Small intestine (tissue), 7 donors: ENCODE measurements at regions not wholly inside any gene's neighbourhood (a gene's known extent, or its start where the extent isn't known, plus 50 kb on each side); places are given as distances from the start of the nearest gene placed in this dataset.

Experiments
- DNase-seq, 2 donors: peaks; one replicate each; pipeline versions ENCODE4 v3.0.0 to v3.0.0-alpha.2; 2013
- FAIRE-seq: peaks from 2 replicates; lab custom pipeline; 2012; peaks lifted over from hg19 to GRCh38; lab: Jason Lieb, UNC
- H3K27ac ChIP-seq, 3 donors: one replicate each; pipeline ENCODE4 v1.5.1; 2013; ENCODE audit warnings: low read length in 2 of 3, mild to moderate bottlenecking in 2 of 3, control low read depth in 1 of 3, inconsistent platforms in 1 of 3, low read depth in 1 of 3, moderate library complexity in 1 of 3
- H3K27me3 ChIP-seq, 3 donors: one replicate each; pipeline ENCODE4 v1.6.1; 2013; ENCODE audit warnings: low read length in 3 of 3, inconsistent platforms in 1 of 3; ENCODE audit not compliant: control insufficient read depth in 3 of 3, insufficient read depth in 3 of 3
- H3K36me3 ChIP-seq, 3 donors: one replicate each; pipeline ENCODE4 v1.6.1; 2013; ENCODE audit warnings: low read length in 3 of 3, inconsistent platforms in 1 of 3, low read depth in 1 of 3, mild to moderate bottlenecking in 1 of 3, moderate library complexity in 1 of 3; ENCODE audit not compliant: control insufficient read depth in 3 of 3, insufficient read depth in 2 of 3
- H3K4me1 ChIP-seq, 3 donors: one replicate each; pipeline ENCODE4 v1.6.1; 2013; ENCODE audit warnings: low read length in 2 of 3, inconsistent platforms in 1 of 3, low read depth in 1 of 3, mild to moderate bottlenecking in 1 of 3, moderate library complexity in 1 of 3; ENCODE audit not compliant: control insufficient read depth in 3 of 3, insufficient read depth in 2 of 3
- H3K4me3 ChIP-seq, 3 donors: one replicate each; pipeline ENCODE4 v1.5.1; 2013; ENCODE audit warnings: low read length in 3 of 3, control low read depth in 1 of 3, inconsistent platforms in 1 of 3, low read depth in 1 of 3, mild to moderate bottlenecking in 1 of 3, moderate library complexity in 1 of 3
- H3K9me3 ChIP-seq, 2 donors: one replicate each; pipeline ENCODE4 v1.6.1; 2013; ENCODE audit warnings: low read depth in 1 of 2, low read length in 1 of 2; ENCODE audit not compliant: control insufficient read depth in 2 of 2, insufficient read depth in 1 of 2
- WGBS, 3 donors: extraction: QIAGEN DNeasy Blood & Tissue Kit; methylation state at CpG; one replicate each; pipeline ENCODE4 v1.1.7; 2013; 5-methylcytosine and 5-hydroxymethylcytosine counted together
- donor health status: healthy with polysubstance abuse.
- donor health status: control.
- donor health status: control.
- donor health status: Bipolar disorder and iron deficiency.
- donor health status: healthy.

DNA sequence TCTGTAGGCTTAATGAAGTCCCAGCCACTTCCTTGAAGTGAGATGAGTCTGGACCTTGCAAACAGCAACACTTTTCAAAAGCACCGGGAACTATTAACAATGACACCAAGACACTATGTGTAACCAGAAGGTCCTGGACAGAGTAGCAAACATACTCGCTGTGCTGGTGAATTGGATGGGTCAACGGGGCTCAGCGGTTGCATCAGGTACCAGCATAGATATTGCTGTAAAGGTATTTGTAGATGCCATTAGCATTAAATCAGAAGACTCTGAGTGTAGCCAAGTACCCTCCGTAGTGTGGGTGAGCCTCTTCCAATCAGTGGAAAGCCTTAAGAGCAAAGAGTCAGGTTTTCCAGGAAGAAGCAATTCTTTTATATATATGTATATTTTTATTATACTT is 140.5 kb downstream of the IRX2 start:
- FAIRE-seq (no peak), DNase-seq (no peak)
- H3K9me3 ChIP-seq = no peaks in the 10 kb centered on the region
- 88 to 93% (median 91%) methylated on average over 5 of the region's 5 CpGs for WGBS, 3 donors
- no peaks in the 10 kb centered on the region for H3K27me3 ChIP-seq
- H3K4me3 ChIP-seq = no peak overlapping the region
- H3K36me3 ChIP-seq = no peaks in the 10 kb centered on the region
- H3K4me1 ChIP-seq = no peaks in the 10 kb centered on the region
- no peak overlapping the region for H3K27ac ChIP-seq

DNA sequence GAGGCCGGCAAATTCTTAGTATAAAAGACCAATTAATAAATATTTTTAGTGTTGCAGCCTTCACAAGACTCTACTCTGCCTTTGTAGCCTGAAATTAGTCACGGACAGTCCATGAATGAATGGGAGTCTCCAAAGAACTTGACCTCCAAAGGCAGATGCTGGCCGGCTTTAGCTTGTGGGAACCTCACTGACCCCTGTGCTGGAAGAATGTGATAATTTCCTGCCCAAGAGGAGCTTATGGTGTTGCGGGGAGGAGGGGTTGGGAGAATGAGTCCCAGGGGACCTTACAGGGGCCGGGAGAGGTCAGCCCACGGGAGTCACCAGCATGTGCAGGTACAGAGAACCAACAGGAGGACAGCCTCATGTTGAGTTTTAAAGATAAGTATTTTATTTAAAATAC is 143.1 kb downstream of the IRX2 start:
- Histone ChIP-seq H3K4me1 (no peaks in the 10 kb centered on the region), H3K9me3 (no peaks in the 10 kb centered on the region), H3K27me3 (no peaks in the 10 kb centered on the region), H3K4me3 (no peak overlapping the region), H3K27ac (no peak overlapping the region), H3K36me3 (no peaks in the 10 kb centered on the region)
- 78 to 83% (median 81%) methylated on average over 6 of the region's 6 CpGs for WGBS, 3 donors
- FAIRE-seq (no peak), DNase-seq (no peak)

GRCh38 chr5:2607598-2607997 is 143.9 kb downstream of the IRX2 start:
- DNase-seq (no peak), FAIRE-seq (no peak)
- 71 to 84% (median 74%) methylated on average over 6 of the region's 6 CpGs for WGBS, 3 donors
- Histone ChIP-seq H3K9me3 (no peaks in the 10 kb centered on the region), H3K4me3 (no peak overlapping the region), H3K27ac (no peak overlapping the region), H3K36me3 (no peaks in the 10 kb centered on the region), H3K4me1 (no peaks in the 10 kb centered on the region), H3K27me3 (no peaks in the 10 kb centered on the region)

GRCh38 chr5:2603272-2603575 is 148.3 kb downstream of the IRX2 start:
- H3K36me3 ChIP-seq = no peaks in the 10 kb centered on the region
- H3K4me3 ChIP-seq = no peak overlapping the region
- no peaks in the 10 kb centered on the region for H3K9me3 ChIP-seq
- H3K27me3 ChIP-seq = no peaks in the 10 kb centered on the region
- WGBS, 3 donors = 48 to 67% (median 56%) methylated on average over 5 of the region's 5 CpGs
- FAIRE-seq (no peak), DNase-seq (no peak)
- H3K4me1 ChIP-seq = no peaks in the 10 kb centered on the region
- no peak overlapping the region for H3K27ac ChIP-seq

- 56 to 69% (median 57%) methylated on average over 7 of the region's 7 CpGs for WGBS, 3 donors
- Histone ChIP-seq H3K4me3 (no peak overlapping the region), H3K36me3 (no peaks in the 10 kb centered on the region), H3K4me1 (no peaks in the 10 kb centered on the region), H3K27me3 (no peaks in the 10 kb centered on the region), H3K9me3 (no peaks in the 10 kb centered on the region), H3K27ac (no peak overlapping the region)
- FAIRE-seq = no peak
- DNase-seq = no peak
Measured at GRCh38 chr5:2602451-2603271, 148.8 kb downstream of the IRX2 start.

DNA sequence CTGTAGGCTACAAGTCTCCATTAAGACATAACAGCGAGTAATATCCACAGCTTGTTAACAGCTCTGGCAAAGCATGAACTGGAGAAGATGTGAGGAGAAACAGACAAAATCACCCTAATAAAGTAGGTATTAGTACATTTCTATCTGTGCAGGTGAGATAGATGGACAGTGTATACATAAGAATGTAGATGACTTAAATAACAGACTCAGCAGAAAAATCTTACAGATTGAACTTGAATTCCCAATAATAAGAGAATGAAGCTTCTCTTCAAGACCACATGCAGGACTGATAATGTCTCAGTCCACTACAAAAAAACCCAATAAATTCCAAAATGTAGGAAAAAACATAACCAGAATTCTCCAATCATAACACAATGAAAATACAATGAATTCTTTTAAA is 153.0 kb downstream of the IRX2 start:
- 86 to 98% (median 94%) methylated on average over 1 of the region's 1 CpG for WGBS, 3 donors
- H3K27me3 ChIP-seq = no peaks in the 10 kb centered on the region
- no peak overlapping the region for H3K4me3 ChIP-seq
- no peak for DNase-seq
- H3K36me3 ChIP-seq = no peaks in the 10 kb centered on the region
- FAIRE-seq = no peak
- no peaks in the 10 kb centered on the region for H3K9me3 ChIP-seq
- no peaks in the 10 kb centered on the region for H3K4me1 ChIP-seq
- H3K27ac ChIP-seq = no peak overlapping the region

- DNase-seq (no peak), FAIRE-seq (no peak)
- WGBS, 3 donors = 84 to 90% (median 86%) methylated on average over 1 of the region's 1 CpG
- H3K27me3 ChIP-seq = no peaks in the 10 kb centered on the region
- H3K4me3 ChIP-seq = no peak overlapping the region
- no peak overlapping the region for H3K27ac ChIP-seq
- no peaks in the 10 kb centered on the region for H3K9me3 ChIP-seq
- no peaks in the 10 kb centered on the region for H3K4me1 ChIP-seq
- H3K36me3 ChIP-seq = no peaks in the 10 kb centered on the region
Measured at GRCh38 chr5:2594701-2595100, 156.8 kb downstream of the IRX2 start.

DNA sequence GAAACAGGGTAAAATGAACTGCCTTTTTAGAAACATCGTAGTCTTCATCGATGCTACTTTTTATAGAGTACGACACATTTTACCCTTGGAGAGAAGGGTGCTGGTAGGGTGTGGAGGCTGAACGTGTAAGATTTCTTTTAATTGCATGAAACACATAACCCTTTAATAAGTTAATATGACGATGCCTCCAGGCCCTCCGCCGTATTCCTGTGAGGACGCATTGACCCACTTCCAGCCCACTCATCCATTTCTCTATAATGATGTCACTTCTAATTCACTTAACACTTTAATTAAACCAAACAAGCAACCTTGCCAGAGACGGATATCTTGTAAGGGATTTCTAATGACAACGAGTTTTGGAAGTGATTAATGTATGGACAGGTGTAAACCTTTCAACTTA is 158.7 kb downstream of the IRX2 start:
- no peaks in the 10 kb centered on the region for H3K27me3 ChIP-seq
- H3K4me1 ChIP-seq = no peaks in the 10 kb centered on the region
- no peak for DNase-seq
- no peak for FAIRE-seq
- no peaks in the 10 kb centered on the region for H3K9me3 ChIP-seq
- WGBS, 3 donors = 75 to 80% (median 78%) methylated on average over 10 of the region's 10 CpGs
- H3K4me3 ChIP-seq = no peak overlapping the region
- H3K36me3 ChIP-seq = no peaks in the 10 kb centered on the region
- H3K27ac ChIP-seq = no peak overlapping the region
